ENCODE measurements at regions not wholly inside any gene's neighbourhood (a gene's known extent, or its start where the extent isn't known, plus 50 kb on each side); places are given as distances from the start of the nearest gene placed in this dataset.

DNA sequence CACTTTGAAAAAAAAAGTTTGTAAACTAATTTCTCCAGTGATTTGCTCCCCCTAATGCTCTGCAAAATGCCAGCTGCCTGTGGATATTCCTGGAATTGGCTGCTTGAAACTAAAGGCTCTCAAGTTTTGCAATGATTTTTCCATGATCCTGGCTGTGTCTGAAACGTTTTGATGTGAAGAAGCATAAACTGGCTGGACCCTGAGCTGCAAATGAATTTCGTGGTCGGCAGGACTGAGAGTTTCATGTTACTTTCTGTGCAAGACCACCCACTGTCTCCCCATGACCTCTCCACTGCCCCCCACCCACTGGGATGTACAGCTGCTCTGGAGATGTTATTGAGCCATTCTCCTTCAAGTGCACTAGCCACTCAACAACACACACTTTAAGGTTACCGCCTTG is 171.3 kb upstream of the SSTR4 start:
- no peak for DNase-seq

DNA sequence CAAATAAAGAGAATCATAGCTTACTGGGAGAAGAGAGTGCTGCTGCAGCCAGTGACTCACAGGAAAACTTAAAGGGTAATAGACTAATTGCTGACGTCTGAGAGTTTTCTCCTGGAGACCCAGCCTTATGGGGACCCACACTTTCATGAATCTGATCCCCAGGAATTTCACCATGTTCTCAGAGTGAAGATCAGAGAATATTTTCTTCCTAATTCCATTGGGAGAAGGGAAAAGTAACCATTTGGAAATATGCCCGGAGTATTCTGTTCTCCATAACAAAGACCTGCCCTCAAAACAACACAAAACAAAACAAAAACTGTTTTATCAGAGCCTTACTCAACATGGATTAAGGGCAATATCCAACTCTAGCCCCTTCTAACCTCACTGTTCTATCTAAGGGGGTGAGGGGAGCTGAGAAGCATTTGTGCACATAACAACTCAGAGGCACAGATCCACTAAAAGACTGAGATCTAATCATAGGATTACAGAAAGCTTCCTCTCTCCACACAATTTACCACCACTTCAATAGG is 168.2 kb upstream of the SSTR4 start:
- no peak for DNase-seq

DNA sequence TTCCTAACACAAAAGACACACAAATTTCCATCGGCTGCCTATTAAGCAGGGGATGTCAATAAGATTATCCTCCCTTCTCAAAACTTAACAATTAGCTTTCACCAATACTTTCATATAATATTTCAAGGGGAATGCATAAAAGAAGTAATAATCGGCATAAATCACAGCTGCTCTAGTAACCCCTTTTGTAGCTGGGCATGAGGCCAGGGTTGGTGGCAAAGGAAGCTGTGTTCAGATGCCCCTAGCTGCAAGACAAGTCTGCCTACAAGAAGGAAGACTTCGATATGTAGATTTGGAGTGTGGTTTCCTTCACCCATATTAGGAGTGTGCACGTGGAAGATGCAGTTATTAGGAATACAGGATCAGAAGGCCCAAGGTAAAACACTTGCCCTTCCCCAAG is 156.9 kb upstream of the SSTR4 start:
- no peak for DNase-seq

DNA sequence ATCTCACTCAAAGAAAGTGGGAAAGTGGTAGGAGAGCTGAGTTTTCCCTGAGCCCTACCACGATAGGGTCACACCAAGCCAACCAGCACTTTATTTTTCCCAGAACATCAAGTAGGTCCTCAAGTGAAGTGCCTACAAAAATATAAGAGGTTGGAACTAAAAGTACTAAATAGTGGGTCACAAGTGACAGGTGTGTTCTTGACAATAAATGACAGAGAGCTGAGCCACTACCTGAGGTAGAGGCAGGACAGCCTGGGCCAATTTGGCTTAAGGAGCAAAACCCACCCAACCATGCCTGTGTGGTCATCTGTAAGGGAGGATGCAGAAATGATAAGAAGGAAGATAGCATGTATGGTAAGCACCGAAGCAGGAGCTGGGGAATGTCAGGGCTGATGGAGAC is 154.8 kb upstream of the SSTR4 start:
- DNase-seq: no peak

DNA sequence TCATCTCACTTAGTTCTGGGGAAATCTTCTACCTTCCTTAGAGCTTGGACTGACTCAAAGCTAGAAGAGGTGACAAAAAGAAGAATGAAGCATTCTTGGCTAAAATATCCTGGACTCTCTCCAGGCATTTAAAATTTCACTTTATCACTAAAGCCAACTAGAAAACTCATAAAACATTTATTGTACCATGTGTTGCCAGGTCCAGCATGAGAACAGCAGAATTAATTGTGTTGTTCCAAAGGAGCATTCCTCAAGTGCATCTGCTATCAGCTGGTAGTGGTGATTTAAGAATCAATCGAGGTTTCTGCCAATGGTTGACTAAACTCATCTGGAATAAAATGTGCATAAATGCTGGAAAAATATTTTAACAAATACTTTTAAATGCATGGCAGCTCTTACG is 147.3 kb upstream of the SSTR4 start:
- no peak for DNase-seq

DNA sequence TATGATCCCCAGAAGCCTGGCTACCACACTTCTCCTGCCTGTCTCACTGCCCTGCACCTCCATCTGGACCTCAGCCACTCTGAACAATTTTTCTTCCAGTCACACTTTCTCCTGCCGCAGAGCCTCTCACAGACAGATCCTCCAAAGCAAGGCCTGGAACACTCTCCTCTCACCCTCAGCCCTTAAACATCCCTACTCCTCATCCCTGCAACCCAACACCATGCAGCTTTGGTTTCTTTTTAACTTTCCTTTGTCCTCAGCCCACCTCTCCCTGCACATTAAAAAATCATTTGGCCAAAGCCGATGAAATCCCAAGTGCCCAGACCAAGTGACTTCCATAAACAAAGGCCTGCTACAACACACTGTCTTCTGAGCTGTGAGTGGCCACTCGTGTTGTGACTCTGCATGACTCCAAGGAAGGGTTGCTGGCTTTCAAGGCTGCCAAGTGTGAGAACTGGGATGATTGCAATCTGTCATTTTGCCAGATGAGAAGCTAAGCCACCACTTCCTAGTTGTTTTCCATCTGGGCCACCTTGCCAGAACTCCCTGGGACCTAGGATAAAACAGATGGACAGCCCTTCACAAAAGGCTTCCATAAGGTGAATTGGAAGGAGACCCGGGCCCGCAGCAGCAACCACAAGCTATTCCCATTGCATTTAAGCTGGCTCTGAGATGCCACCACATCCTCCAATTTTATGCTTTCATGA is 144.4 kb upstream of the SSTR4 start:
- DNase-seq: no peak

DNA sequence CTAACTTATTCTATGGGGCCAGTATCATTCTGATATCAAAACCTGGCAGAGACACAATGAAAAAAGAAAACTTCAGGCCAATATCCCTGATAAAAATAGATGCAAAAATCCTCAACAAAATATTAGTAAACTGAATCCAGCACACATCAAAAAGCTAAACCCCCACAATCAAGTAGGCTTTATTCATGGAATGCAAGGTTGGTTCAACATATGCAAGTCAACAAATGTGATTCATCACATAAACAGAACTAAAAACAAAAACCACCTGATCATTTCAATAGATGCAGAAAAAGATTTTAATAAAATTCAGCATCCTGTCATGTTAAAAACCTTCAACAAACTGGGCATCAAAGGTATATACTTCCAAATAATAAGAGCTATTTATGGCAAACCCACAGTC is 133.9 kb upstream of the SSTR4 start:
- DNase-seq: no peak

DNA sequence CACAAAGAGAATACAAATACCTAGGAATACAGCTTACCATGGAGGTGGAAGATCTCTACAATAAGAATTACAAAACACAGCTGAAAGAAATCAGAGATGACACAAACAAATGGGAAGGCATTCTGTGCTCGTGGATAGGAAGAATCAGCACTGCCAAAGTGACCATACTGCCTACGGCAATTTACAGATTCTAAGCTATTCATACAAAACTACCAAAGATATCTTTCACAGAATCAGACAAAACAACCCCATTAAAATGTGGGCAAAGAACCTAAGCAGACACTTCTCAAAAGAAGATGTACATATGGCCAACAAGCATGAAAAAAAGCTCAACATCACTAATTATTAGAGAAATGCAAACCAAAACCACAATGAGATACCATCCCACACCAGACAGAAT is 133.2 kb upstream of the SSTR4 start:
- no peak for DNase-seq

DNA sequence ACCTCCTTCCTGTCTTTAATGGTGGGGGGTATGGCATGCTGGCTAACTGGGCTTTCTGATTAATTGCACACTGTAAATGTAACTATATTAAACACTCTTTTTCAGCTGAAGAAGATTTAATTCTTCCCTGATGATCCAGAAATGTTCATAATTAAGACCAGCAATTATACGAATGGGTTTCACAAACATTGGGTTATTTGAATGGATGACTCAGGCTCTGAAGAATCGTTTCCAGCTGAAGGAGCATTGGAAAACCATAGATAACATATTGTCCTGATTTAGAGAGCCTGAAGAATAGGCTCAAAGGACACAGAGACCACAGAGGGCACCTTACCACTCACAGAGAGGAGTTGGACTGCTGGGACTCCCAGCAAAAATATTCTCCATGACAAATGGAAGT is 130.7 kb upstream of the SSTR4 start:
- DNase-seq: no peak

DNA sequence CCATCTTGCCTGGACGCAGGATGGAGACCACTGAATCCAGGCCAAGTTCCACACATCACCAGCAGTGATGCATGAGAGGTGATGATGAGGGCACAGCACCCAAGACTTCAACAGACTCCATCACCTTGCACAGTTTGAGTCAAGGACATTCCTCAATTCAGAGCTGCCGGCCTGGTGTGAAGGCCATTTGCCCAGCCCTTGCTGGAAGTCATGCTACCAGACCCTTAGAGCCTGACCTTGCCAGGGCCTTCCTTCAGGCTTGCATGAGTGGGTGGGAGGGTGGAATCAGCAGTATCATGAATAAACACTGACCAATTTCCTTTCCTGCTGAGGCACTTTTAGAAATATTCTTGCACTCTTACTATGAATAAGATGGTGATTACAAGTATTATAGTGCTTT is 130.2 kb upstream of the SSTR4 start:
- DNase-seq: no peak

DNA sequence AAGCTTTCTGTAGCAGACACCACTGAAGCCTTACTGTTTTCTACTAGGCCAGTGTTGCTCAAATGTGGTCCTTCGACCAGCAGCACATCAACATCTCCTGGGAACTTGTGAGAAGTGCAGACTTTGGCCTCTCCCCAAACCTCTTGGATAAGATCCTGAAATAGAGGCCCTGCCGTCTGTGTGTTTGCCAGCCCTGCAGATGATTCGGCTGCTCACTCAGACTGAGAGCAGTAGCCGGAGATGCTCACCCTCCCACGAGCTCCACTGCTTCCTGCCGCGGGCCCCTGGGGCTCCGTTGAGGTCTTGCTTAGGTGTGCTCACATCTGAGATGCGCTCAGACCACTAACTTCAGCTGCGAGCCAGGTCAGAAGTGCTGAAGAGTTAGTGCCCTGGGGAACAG is 129.5 kb upstream of the SSTR4 start:
- DNase-seq: no peak

DNA sequence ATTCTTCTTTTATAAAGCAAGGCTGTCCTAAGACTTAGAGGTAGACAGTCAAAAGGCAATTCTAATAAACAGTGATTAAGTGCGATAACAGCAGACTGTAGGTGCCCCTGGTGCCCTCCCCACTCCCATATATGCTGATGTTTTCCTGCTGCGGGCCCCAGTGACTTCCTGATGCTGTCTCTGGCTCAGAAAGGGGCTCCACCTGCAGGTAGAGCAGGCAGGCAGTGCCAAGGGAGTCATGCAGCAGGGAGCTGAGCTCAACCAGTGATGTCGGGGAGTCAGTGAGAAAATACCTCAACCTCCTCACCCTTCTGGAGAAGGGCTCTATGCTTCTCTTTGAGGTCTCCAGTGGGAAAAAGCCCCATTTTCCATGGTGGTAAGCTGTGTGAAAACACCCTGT is 126.7 kb upstream of the SSTR4 start:
- DNase-seq: no peak

DNA sequence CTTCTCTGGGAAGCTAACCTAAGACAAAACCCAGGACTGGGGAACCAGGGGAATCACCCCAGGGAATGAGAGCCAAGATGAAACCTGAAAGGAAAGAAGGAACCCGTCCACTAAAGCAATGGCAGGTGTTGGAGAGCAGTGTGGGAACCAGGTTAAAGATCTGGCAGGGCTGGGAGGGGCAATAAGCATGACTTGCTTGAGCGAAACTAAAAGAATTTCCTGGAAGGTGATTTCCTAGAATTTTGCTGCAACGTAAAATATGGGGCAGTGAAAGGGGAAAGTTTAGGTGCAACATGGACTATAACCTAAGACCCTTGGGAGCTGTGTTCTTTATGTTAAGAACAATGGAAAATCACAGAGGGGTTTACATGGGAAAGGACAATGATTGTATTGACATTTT is 126.2 kb upstream of the SSTR4 start:
- no peak for DNase-seq

DNA sequence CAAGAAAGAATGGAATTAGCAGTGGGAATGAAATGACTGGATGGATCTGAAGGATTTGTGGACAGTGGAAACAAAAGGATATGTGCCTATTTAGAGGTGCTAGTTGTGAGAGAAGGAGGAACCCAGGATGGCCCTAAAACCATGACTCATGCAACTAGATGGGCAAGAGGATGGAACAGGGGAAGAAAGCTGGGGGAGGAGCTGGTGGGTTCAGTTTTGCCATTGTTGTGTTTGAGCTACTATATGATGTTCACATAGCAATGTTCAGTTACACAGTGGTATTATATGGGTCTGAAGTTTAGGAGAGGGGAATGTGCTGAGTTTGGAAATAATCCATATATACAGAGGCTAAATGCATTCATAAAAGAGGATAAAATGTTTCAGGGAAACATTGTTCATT is 125.7 kb upstream of the SSTR4 start:
- DNase-seq: no peak

DNA sequence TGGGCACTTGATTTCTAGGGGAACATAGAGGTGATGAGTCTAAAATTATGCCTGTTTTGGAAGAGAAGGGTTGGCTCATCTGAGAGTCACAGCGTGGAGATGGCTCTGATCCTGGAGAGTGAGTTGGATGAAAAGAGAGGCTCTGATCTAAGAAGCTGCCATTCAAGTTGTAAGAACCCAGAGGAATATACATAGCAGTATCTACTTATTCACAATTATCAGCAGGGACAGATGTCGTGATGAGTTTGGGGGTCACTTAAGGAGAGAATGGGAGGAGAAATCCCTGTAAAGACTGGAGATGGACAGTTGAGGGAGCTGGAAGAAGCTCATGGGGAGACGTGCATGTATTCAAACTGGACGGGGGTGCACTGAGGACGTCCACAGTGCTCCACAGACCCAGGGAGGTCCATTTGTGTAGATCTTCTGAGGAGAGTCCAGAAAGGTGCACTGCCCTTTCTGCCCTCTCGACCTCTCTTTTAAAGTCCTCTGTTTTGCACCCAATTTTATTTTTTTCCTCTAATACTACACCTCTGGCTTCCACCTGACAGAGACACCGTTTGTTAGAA is 124.7 kb upstream of the SSTR4 start:
- DNase-seq: no peak

DNA sequence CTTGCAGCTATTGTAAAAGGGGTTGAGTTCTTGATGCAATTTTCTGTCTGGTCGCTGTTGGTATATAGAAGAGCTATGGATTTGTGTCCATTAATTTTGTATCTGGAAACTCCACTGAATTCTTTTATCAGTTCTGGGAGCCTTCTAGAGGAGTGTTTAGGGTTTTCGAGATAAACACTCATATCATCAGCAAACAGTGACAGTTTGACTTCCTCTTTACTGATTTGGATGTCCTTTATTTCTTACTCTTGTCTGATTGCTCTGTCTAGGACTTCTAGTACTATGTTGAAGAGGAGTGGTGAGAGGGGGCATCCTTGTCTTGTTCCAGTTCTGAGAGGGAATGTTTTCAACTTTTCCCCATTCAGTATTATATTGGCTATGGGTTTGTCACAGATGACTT is 120.8 kb upstream of the SSTR4 start:
- DNase-seq: no peak

DNA sequence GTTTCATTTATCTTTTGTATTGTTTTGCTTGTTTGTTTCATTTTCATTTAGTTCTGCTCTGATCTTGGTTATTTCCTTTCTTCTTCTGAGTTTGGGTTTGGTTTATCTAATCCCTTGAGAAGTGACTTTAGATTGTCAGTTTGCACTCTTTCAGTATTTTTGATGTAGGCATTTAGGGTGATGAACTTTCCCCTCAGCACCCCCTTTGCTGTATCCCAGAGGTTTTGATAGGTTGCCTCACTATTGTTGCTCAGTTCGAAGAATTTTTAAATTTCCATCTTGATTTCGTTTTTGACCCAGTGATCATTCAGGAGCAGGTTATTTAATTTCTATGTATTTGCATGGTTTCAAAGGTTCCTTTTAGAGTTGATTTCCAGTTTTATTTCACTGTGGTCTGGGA is 119.6 kb upstream of the SSTR4 start:
- DNase-seq: no peak

DNA sequence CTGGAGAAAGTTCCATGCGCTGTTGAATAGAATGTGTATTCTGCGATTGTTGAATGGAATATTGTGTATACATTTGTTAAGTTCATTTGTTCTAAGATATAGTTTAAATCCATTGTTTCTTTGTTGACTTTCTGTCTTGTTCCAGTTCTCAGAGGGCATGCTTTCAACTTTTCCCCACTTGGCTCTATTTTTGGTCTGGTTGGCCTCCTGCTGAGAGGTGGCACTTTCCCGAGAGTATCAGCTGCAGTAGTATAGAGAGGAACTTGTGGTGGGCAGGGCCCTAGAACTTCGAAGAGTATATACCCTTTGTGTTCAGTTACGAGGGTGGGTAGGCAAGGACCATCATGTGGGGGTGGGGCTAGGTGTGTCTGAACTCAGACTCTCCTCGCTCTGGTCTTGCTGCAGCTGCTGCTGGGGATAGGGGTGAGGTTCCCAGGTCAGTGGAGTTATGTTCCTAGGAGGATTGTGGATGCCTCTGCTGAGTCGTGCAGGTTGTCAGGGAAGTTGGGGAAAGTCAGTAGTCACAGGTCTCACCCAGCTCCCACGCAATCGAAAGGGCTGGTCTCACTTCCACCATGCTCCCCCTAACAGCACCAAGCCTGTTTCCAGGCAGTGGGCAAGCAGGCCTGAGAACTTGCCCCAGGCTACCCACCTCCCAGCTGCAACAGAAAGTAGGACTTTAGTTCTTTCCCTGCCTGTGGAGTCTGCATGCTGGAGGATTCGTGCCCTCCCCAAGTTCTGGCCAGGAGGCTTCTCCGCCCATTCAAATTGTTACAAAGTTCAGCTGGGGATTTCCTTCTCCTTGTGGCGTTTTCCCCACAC is 118.9 kb upstream of the SSTR4 start:
- no peak for DNase-seq

DNA sequence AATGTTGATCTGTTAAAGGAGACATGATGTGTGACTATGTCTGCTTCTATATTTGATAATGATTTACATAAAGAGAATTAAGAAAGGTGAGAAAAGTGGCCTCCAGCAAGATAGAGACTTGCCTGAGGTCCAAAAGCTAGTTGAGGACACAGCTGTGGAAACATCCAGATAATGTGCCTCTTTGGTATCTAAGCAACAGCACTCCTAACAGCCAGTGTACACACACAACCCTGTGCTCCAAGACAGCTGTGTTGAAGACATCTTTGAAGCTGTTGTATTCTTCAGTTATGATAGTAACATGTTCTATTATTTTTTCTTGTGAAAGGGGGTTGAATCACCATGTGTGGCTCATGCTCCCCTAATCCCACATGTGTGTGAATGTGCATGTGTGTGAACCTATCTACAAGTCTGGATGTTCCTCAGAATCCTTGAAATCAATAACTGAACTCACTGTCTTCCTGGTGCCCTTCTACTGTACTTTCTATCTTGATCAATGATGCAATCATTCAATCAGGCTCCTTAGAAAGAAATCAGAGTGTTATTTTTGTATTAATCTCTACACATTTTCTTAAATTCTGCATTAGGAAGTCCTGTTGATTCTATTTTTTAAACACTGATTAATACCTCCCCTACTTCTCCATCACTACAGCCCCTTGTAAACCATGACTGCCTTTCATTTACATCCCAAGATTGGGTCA is 116.7 kb upstream of the SSTR4 start:
- DNase-seq: no peak

DNA sequence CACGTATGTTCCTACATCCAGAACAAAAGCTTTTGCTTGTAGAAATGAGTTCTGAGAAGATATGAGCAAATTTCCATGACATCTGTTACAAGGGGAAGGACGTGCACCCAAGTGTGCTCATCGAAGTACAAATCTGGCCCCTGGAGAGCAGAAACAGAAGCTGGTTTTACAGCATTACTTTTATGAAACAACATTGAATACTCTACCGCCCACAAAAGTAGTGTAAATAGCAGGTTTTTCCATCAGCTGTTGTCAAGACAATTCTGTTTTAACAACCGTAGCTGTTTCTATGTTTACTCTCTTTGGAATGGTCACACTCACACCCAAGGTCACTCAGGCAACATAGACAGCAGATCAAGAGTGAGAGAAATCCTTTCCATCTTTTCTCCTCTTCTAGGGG is 114.2 kb upstream of the SSTR4 start:
- no peak for DNase-seq

DNA sequence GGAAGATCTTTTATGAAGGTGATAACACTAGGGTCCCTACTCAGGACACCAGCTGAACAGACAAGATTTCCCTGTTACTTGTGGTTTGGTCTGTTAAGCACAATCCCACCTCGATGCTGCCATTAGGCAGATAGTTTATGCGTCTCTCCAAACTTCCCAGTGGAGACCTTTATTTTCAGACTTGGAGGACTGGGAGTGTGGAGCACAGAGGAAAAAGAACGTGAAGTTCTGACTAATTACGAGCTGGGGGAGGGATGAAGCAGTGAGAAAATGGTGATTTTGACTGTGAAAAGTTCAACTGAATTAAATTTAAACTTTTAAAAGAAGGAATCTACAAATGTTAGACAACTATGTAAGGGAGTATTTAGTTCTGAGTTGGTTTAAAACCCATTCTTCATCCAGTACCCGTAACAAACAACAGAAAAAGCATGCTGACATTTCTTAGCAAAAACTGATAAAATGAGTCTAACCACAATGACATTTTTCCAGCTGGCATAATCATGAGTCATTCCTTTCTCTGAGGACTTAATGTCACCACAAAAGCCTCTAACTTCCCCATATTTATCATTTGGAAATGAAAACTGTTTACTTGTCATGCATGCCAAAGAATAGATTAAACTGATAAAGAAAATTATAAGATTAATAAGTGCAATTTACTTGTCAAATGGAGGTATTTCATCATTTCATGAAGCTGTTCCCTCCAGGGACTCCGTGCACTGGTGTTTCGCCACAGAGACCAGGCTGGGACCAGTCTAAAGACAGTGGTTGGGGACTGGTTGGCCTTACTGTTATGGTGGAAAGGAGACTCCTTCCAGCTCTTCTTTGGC is 113.3 kb upstream of the SSTR4 start:
- DNase-seq: peak; percentile 49 to 56

DNA sequence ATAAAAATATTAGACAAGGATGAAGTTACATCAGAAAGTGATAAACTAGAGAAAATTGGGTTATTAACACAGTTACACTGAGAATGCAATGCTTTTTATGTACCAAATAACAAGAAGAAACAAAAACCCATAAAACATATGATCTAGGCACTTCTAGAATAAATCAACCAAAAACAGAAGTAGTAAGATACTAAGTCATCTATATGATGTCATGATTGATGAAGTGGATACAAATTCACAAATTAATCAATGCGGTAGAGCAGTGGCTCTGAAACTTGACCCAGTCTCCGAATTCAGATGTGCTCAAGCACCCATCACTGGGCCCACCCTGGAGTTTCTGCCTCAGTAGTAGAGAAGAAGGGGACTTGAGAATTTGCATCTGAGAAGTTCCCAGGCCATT is 112.1 kb upstream of the SSTR4 start:
- no peak for DNase-seq
